ENCODE measurements at regions not wholly inside any gene's neighbourhood (a gene's known extent, or its start where the extent isn't known, plus 50 kb on each side); places are given as distances from the start of the nearest gene placed in this dataset.

DNA sequence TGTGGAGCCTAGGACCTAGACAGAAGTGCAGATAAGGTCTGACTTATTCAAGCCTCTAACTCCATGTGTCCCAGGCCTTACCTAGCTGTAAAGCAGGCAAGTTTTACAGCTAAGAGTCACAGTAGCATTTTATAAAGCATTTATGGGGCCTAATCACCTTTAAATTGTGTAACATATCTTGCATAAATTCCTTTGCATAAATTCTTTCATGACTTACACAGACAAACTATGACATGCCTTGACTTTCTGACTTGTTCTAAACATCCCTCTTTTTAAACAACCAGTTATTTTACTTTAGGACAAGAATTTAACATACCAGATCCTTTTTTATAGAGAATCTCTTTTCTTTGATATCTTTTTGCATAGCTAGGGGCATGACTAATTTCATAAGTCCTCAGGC lies 1257.8 kb upstream of the NRXN1 start:
- no peaks in the 10 kb centered on the region for H3K27me3 ChIP-seq (ENCODE audit: control insufficient read depth, insufficient read depth, low read length, poor library complexity, severe bottlenecking)
- peaks cover 4% of the 10 kb centered on the region for H3K36me3 Mint-ChIP-seq (ENCODE audit: low read depth)
- H3K4me3 Mint-ChIP-seq, result no peak overlapping the region
- TF ChIP-seq, protein P1, sequence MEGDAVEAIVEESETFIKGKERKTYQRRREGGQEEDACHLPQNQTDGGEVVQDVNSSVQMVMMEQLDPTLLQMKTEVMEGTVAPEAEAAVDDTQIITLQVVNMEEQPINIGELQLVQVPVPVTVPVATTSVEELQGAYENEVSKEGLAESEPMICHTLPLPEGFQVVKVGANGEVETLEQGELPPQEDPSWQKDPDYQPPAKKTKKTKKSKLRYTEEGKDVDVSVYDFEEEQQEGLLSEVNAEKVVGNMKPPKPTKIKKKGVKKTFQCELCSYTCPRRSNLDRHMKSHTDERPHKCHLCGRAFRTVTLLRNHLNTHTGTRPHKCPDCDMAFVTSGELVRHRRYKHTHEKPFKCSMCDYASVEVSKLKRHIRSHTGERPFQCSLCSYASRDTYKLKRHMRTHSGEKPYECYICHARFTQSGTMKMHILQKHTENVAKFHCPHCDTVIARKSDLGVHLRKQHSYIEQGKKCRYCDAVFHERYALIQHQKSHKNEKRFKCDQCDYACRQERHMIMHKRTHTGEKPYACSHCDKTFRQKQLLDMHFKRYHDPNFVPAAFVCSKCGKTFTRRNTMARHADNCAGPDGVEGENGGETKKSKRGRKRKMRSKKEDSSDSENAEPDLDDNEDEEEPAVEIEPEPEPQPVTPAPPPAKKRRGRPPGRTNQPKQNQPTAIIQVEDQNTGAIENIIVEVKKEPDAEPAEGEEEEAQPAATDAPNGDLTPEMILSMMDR (conservative IDR thresholded peaks at IDR 0.05), result no peak
- no peaks in the 10 kb centered on the region for H3K36me3 ChIP-seq (ENCODE audit: control insufficient read depth, insufficient read depth, low read length)
- H3K27me3 Mint-ChIP-seq (ENCODE audit: insufficient read depth), result no peaks in the 10 kb centered on the region
- H3K4me3 ChIP-seq (ENCODE audit: low read length), result no peak overlapping the region
- peaks cover 4% of the 10 kb centered on the region for H3K9me3 Mint-ChIP-seq
- no peak overlapping the region for H3K27ac ChIP-seq (ENCODE audit: low read depth, low read length)
- H3K9ac ChIP-seq (ENCODE audit: extremely low read depth, low read length, poor library complexity, severe bottlenecking), result no peak overlapping the region
- peaks cover 6% of the 10 kb centered on the region for H3K9me3 ChIP-seq (ENCODE audit: control insufficient read depth, low read length)
- H3K4me1 Mint-ChIP-seq, result peaks cover 22% of the 10 kb centered on the region
- peaks cover 2% of the 10 kb centered on the region for H3K4me1 ChIP-seq (ENCODE audit: control insufficient read depth, insufficient read depth, low read length)
- no peak overlapping the region for H3K27ac Mint-ChIP-seq
- no peak for DNase-seq

DNA sequence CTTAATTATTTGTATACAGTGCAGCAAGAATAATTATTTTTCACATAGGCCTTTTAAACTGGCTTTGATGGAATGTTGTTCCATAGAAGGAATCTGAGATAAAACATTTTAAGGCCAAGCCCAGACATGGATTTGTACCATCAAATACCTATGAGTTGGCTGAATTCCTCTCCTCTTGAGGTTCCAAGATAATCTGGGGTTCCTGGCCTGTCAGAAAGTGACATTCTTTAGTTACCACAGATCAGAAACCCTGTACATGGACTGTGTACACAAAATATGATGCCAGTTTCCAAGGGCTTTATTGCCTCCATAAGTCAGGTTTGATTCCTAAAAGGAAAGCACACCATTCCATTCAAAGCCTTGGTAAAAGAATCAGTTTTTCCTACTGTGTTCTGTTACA lies 1256.7 kb upstream of the NRXN1 start:
- H3K27me3 ChIP-seq (ENCODE audit: control insufficient read depth, insufficient read depth, low read length, poor library complexity, severe bottlenecking), result no peaks in the 10 kb centered on the region
- H3K27ac ChIP-seq (ENCODE audit: low read depth, low read length), result no peak overlapping the region
- no peak overlapping the region for H3K4me3 Mint-ChIP-seq
- no peak for DNase-seq
- H3K36me3 ChIP-seq (ENCODE audit: control insufficient read depth, insufficient read depth, low read length), result no peaks in the 10 kb centered on the region
- H3K9me3 ChIP-seq (ENCODE audit: control insufficient read depth, low read length), result peaks cover 6% of the 10 kb centered on the region
- H3K36me3 Mint-ChIP-seq (ENCODE audit: low read depth), result peaks cover 4% of the 10 kb centered on the region
- H3K4me1 ChIP-seq (ENCODE audit: control insufficient read depth, insufficient read depth, low read length), result no peaks in the 10 kb centered on the region
- H3K4me1 Mint-ChIP-seq, result peaks cover 10% of the 10 kb centered on the region
- no peaks in the 10 kb centered on the region for H3K27me3 Mint-ChIP-seq (ENCODE audit: insufficient read depth)
- H3K4me3 ChIP-seq (ENCODE audit: low read length), result no peak overlapping the region
- no peak overlapping the region for H3K27ac Mint-ChIP-seq
- TF ChIP-seq, protein P1 (conservative IDR thresholded peaks at IDR 0.05), result no peak
- no peak overlapping the region for H3K9ac ChIP-seq (ENCODE audit: extremely low read depth, low read length, poor library complexity, severe bottlenecking)
- peaks cover 4% of the 10 kb centered on the region for H3K9me3 Mint-ChIP-seq

DNA sequence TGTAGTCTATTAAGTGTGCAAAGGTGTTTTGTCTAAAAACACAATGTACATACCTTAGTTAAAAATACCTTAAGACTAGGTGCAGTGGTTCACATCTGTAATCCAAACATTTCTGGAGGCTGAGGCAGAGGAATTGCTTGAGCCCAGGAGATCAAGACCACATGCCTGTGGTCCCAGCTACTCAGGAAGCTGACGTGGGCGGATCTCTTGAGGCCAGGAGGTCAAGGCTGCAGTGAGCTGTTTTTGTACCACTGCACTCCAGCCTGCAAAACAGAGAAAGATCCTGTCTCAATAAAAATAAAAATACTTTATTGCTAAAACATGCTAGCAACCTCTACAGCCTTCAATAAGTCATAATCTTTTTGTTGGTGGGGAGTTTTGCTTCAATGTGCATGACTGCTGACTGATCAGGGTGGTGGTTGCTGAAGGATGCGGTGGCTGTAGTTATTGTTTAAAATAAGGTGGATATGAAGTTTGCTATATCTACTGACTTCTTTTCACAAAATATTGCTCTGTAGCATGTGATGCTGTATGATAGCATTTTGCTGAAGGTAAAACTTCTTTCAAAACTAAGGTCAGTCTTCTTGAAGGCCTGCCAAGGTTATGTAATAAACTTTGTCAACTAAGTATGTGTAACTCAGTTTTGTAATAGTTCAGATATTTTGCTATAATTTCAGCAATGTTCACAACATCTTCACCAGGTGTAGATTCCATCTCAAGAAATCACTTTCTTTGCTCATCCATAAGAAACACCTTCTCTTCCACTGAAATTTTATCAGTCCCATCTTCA lies 1238.0 kb upstream of the NRXN1 start:
- TF ChIP-seq, protein P1 (conservative IDR thresholded peaks at IDR 0.05), result no peak
- no peak for DNase-seq
- no peak overlapping the region for H3K9ac ChIP-seq (ENCODE audit: extremely low read depth, low read length, poor library complexity, severe bottlenecking)
- no peaks in the 10 kb centered on the region for H3K27me3 Mint-ChIP-seq (ENCODE audit: insufficient read depth)
- WGBS, 2 experiments (ENCODE audit: insufficient coverage in 1 of 2, insufficient read length in 1 of 2), result 93 to 100% methylated on average over 1 to 3 of the region's 3 CpGs
- H3K4me1 Mint-ChIP-seq, result no peaks in the 10 kb centered on the region
- no peaks in the 10 kb centered on the region for H3K36me3 Mint-ChIP-seq (ENCODE audit: low read depth)
- H3K4me1 ChIP-seq (ENCODE audit: control insufficient read depth, insufficient read depth, low read length), result no peaks in the 10 kb centered on the region
- H3K27ac ChIP-seq (ENCODE audit: low read depth, low read length), result no peak overlapping the region
- peaks cover 9% of the 10 kb centered on the region for H3K9me3 Mint-ChIP-seq
- no peaks in the 10 kb centered on the region for H3K36me3 ChIP-seq (ENCODE audit: control insufficient read depth, insufficient read depth, low read length)
- H3K4me3 ChIP-seq (ENCODE audit: low read length), result no peak overlapping the region
- H3K4me3 Mint-ChIP-seq, result no peak overlapping the region
- H3K27me3 ChIP-seq (ENCODE audit: control insufficient read depth, insufficient read depth, low read length, poor library complexity, severe bottlenecking), result no peaks in the 10 kb centered on the region
- no peak overlapping the region for H3K27ac Mint-ChIP-seq
- peaks cover 15% of the 10 kb centered on the region for H3K9me3 ChIP-seq (ENCODE audit: control insufficient read depth, low read length)
